ENCODE measurements at regions not wholly inside any gene's neighbourhood (a gene's known extent, or its start where the extent isn't known, plus 50 kb on each side); places are given as distances from the start of the nearest gene placed in this dataset.

GRCh38 chr2:120436885-120437603, 91.1 kb downstream of the INHBB start:
- DNase-seq (ENCODE audit: low spot score) (peak; percentile 80), FAIRE-seq (peak; percentile 95), ATAC-seq (peak; percentile 80)
- intact Hi-C loops (cut with micrococcal nuclease; ENCODE audit: unreplicated experiment), result loop anchor here (1.0 to 2.0 kb wide), 6 partner anchors 38 to 238 kb away; no protein-coding TSS in a partner anchor
- CTCF ChIA-PET (ENCODE audit: low intra/inter-chr PET ratio, low total read pairs), result interaction anchor here (1.1 to 3.5 kb wide), 11 partner anchors 38 to 243 kb away, joined by 3 to 39 read pairs (median 4); no protein-coding TSS in a partner anchor
- Histone ChIP-seq H3K27ac (ENCODE audit: extremely low read length, insufficient read depth, low read length) (no peak overlapping the region), H3K9ac (ENCODE audit: insufficient read depth, low read depth, low read length) (no peak overlapping the region), H3K9me3 (ENCODE audit: low read length) (no peaks in the 10 kb centered on the region), H3K4me2 (ENCODE audit: low read depth, low read length) (no peak overlapping the region), H2AFZ (ENCODE audit: low read length) (no peak overlapping the region), H4K20me1 (ENCODE audit: insufficient read depth, low read length) (0 out of 2 replicates have a peak, but pooled peaks cover 3% of the 10 kb centered on the region), H3K79me2 (ENCODE audit: insufficient read depth, low read length) (no peaks in the 10 kb centered on the region), H3K27me3 (ENCODE audit: control insufficient read depth in 1 of 2, insufficient read depth in 2 of 2, low read length in 2 of 2) (peaks cover 23 to 80% of the 10 kb centered on the region in 2 experiments), H3K4me3 (replicated peaks in 1 of 3; ENCODE audit: insufficient read depth in 1 of 3, low read depth in 2 of 3, low read length in 3 of 3) (no peak overlapping the region), H3K36me3 (replicated peaks in 1 of 2; ENCODE audit: control insufficient read depth in 1 of 2, insufficient read depth in 2 of 2, low read length in 2 of 2) (no peaks in the 10 kb centered on the region), H3K4me1 (ENCODE audit: insufficient read depth, low read length) (peaks cover 27% of the 10 kb centered on the region)
- BruUV-seq (replicated peaks), result no TSS peak
- POLR2A ChIA-PET, result interaction anchor here (0.8 to 1.7 kb wide), 2 partner anchors 29 to 94 kb away, joined by 5 to 12 read pairs; no protein-coding TSS in a partner anchor
- WGBS (ENCODE audit: low lambda C conversion rate), result 56% methylated on average over 5 of the region's 7 CpGs
- in situ Hi-C loops (cut with HindIII; ENCODE audit: extremely low pct_ligation_motif_present, low pct_unique_long_range_greater_than_20kb), result loop anchor here (5.0 kb wide), 1 partner anchor 95 kb away; no protein-coding TSS in a partner anchor
- TF ChIP-seq SOX5 (CRISPR knock-in tag; IDR thresholded peaks at IDR 0.05; ENCODE audit: borderline replicate concordance) (0 out of 2 replicates have a peak, but pooled peaks have one; percentile 18), YY1 (IDR thresholded peaks at IDR 0.05; ENCODE audit: insufficient read depth, insufficient replicate concordance, low read depth, low read length) (peak; percentile 9), TSC22D2 (CRISPR knock-in tag; IDR thresholded peaks at IDR 0.05; ENCODE audit: borderline replicate concordance) (0 out of 2 replicates have a peak, but pooled peaks have one; percentile 36), KLF13 (CRISPR knock-in tag; IDR thresholded peaks at IDR 0.05) (0 out of 2 replicates have a peak, but pooled peaks have one; percentile 42), RXRA (CRISPR knock-in tag; IDR thresholded peaks at IDR 0.05) (0 out of 2 replicates have a peak, but pooled peaks have one; percentile 12), ADNP (CRISPR knock-in tag; IDR thresholded peaks at IDR 0.05) (0 out of 2 replicates have a peak, but pooled peaks have one; percentile 21), BCL6 (CRISPR knock-in tag; IDR thresholded peaks at IDR 0.05) (peak; percentile 57; the same call in 1 of the 2 replicates), ARID5B (CRISPR knock-in tag; IDR thresholded peaks at IDR 0.05) (0 out of 2 replicates have a peak, but pooled peaks have one; percentile 15), ZNF574 (CRISPR knock-in tag; IDR thresholded peaks at IDR 0.05) (0 out of 2 replicates have a peak, but pooled peaks have one; percentile 38), MYC (CRISPR knock-in tag; IDR thresholded peaks at IDR 0.05; ENCODE audit: borderline replicate concordance) (peak; percentile 32; the same call in 1 of the 2 replicates), HMGXB4 (CRISPR knock-in tag; IDR thresholded peaks at IDR 0.05; ENCODE audit: borderline replicate concordance in 1 of 2, low read depth in 1 of 2) (peak in 1 of 2 experiments; percentile 55; a peak in 1 of 4 replicates), ZNF580 (CRISPR knock-in tag; IDR thresholded peaks at IDR 0.05; ENCODE audit: borderline replicate concordance, low read depth) (peak; percentile 55; the same call in 1 of the 2 replicates), GATAD2A (CRISPR knock-in tag; IDR thresholded peaks at IDR 0.05) (0 out of 2 replicates have a peak, but pooled peaks have one; percentile 14), KAT8 (CRISPR knock-in tag; IDR thresholded peaks at IDR 0.05) (no peak)
